Thymus (tissue), 11 donors: ENCODE measurements at regions not wholly inside any gene's neighbourhood (a gene's known extent, or its start where the extent isn't known, plus 50 kb on each side); places are given as distances from the start of the nearest gene placed in this dataset.
A peak's percentile ranks its signal among the peaks of the same experiment; 100 is the strongest.

ENCODE experiments used
- DNase-seq, 9 donors: peaks; one replicate each; pipeline ENCODE4 v3.0.0-alpha.2; 2013; ENCODE audit warnings: low spot score in 9 of 9, low read depth in 6 of 9, missing footprints in 1 of 9
- H3K27ac ChIP-seq, 2 donors: one replicate each; pipeline ENCODE4 v1.5.1; 2013; ENCODE audit warnings: control low read depth in 1 of 2, low read depth in 1 of 2, low read length in 1 of 2, mild to moderate bottlenecking in 1 of 2, moderate library complexity in 1 of 2
- H3K27me3 ChIP-seq, 2 donors: one replicate each; pipeline ENCODE4 v1.5.1; 2013; ENCODE audit warnings: low read length in 1 of 2; ENCODE audit not compliant: control insufficient read depth in 2 of 2, insufficient read depth in 1 of 2
- H3K36me3 ChIP-seq, 2 donors: one replicate each; pipeline ENCODE4 v1.5.1; 2013; ENCODE audit warnings: low read length in 1 of 2, mild to moderate bottlenecking in 1 of 2, moderate library complexity in 1 of 2; ENCODE audit not compliant: control insufficient read depth in 2 of 2, insufficient read depth in 2 of 2
- H3K4me1 ChIP-seq, 2 donors: one replicate each; pipeline ENCODE4 v1.5.1; 2013; ENCODE audit warnings: low read length in 2 of 2; ENCODE audit not compliant: control insufficient read depth in 2 of 2, insufficient read depth in 2 of 2
- H3K4me3 ChIP-seq, 2 donors: one replicate each; pipeline ENCODE4 v1.5.1; 2013; ENCODE audit warnings: low read length in 2 of 2, control low read depth in 1 of 2, mild to moderate bottlenecking in 1 of 2
- H3K9me3 ChIP-seq, 2 donors: one replicate each; pipeline ENCODE4 v1.5.1; 2013; ENCODE audit warnings: low read length in 1 of 2, mild to moderate bottlenecking in 1 of 2; ENCODE audit not compliant: control insufficient read depth in 2 of 2, insufficient read depth in 1 of 2
- WGBS: extraction: QIAGEN DNeasy Blood & Tissue Kit; methylation state at CpG from one replicate; pipeline ENCODE4 v1.1.7; 2013; 5-methylcytosine and 5-hydroxymethylcytosine counted together
- donor health status: healthy.

DNA sequence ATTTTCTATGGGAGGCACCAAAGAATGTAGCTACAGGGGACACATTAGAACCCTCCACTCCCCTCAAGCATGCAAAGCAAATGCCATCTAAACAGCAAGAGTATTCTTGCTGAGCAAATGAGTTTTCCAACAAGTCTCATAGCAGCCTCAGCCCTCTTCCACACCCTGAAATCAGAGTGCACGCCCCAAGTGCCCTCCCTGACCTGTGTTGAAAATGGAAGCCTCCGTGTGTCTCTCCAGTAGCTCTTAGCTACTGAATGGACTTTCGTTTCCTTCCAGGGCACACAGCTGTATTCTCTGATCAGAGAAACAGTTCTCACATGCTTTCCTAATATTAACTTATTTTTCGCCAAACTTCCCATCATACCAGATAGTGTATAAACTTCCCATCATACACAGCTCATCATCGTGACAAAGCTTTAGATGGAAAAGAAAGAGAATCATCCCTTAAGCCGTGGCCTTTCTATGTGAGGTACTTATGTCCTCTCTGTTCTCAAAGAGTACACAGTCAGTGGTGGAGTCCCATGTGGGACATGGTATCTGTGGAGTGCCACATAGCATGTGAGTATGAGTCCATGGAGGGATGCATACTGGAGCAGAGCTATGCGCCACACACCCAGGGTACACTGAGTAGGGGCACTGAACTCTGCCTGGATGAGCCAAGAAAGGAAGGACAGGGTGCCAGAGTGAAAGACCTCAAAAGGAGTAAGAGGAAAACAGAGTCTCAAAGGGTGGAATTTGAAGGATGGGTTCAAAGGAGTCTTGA, 434.5 kb downstream of the MCTP2 start:
- WGBS: 78% methylated on average over 7 of the region's 7 CpGs

DNA sequence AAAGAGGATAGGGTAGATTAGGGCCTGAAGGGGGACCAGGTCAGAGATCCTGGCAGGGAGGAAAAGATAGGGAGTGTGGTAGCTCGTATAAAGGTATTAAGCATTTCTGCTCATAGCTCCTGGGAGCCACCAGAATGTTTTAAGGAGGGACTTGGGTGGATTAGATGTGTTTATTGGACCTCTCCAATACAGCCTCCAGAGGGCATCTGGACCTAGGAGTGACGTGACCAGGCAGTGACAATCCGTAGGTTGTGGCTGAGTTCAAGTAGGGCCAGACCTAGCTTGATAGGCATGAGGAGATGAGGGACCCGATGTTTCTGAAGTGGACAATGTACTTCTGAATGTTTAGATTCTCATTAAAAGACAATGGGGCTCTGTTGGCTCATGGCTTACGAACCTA, 435.2 kb downstream of the MCTP2 start:
- Histone ChIP-seq H3K9me3 (no peaks in the 10 kb centered on the region), H3K36me3 (no peaks in the 10 kb centered on the region), H3K27ac (no peak overlapping the region), H3K27me3 (no peaks in the 10 kb centered on the region), H3K4me3 (no peak overlapping the region), H3K4me1 (no peaks in the 10 kb centered on the region)
- WGBS: 70% methylated on average over 5 of the region's 5 CpGs
- no peak for DNase-seq

More for the DNA sequence above, 434.5 kb downstream of the MCTP2 start:
- no peak overlapping the region for H3K4me3 ChIP-seq
- H3K9me3 ChIP-seq: no peaks in the 10 kb centered on the region
- no peaks in the 10 kb centered on the region for H3K4me1 ChIP-seq
- H3K27ac ChIP-seq: no peak overlapping the region
- H3K36me3 ChIP-seq: no peaks in the 10 kb centered on the region
- no peaks in the 10 kb centered on the region for H3K27me3 ChIP-seq
- no peak for DNase-seq

GRCh38 chr15:94667109-94667508, 435.7 kb downstream of the MCTP2 start:
- H3K27me3 ChIP-seq: no peaks in the 10 kb centered on the region
- H3K4me1 ChIP-seq: no peaks in the 10 kb centered on the region
- no peaks in the 10 kb centered on the region for H3K9me3 ChIP-seq
- no peak overlapping the region for H3K27ac ChIP-seq
- H3K36me3 ChIP-seq: no peaks in the 10 kb centered on the region
- 93% methylated on average over 5 of the region's 5 CpGs for WGBS
- DNase-seq: no peak
- H3K4me3 ChIP-seq: no peak overlapping the region

DNA sequence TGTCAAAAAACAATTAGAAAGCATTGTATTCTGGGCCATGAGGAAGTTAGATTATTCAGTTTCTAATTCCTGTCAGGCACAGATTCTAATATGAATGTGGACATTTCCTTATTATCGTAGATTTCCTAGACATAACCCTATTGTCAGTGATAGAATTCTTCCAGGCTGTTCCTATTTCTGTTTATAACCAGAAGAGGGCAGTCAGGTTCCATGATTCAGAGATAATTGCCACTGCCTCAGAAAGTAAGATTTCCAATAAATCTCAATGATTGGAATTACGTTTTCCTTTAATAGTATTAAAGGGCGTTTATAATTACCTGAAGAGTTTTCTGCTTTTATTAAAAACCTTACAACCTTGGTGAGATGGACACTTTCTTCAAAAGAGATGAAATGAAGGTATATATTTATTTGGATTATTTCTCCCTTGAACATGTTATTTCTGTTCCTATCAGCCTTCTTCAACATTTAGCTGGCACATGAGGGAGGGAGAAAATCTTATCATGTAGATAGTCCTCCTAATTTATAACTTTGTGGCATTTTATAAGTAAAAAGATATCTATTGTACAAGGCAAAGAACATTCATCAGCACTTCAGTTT, 439.2 kb downstream of the MCTP2 start:
- Histone ChIP-seq H3K27me3 (no peaks in the 10 kb centered on the region), H3K27ac (no peak overlapping the region), H3K4me3 (no peak overlapping the region), H3K4me1 (no peaks in the 10 kb centered on the region), H3K36me3 (no peaks in the 10 kb centered on the region), H3K9me3 (no peaks in the 10 kb centered on the region)
- peak in 2 of 9 donors; percentile 9 to 34 for DNase-seq
- WGBS: under 1% methylated on average over 3 of the region's 3 CpGs

- H3K4me1 ChIP-seq: no peaks in the 10 kb centered on the region
- H3K9me3 ChIP-seq: no peaks in the 10 kb centered on the region
- H3K27me3 ChIP-seq: no peaks in the 10 kb centered on the region
- WGBS: 84% methylated on average over 8 of the region's 8 CpGs
- no peak overlapping the region for H3K4me3 ChIP-seq
- no peak overlapping the region for H3K27ac ChIP-seq
- H3K36me3 ChIP-seq: no peaks in the 10 kb centered on the region
- no peak for DNase-seq
These were observed 440.6 kb downstream of the MCTP2 start for GRCh38 chr15:94671858-94672532.

DNA sequence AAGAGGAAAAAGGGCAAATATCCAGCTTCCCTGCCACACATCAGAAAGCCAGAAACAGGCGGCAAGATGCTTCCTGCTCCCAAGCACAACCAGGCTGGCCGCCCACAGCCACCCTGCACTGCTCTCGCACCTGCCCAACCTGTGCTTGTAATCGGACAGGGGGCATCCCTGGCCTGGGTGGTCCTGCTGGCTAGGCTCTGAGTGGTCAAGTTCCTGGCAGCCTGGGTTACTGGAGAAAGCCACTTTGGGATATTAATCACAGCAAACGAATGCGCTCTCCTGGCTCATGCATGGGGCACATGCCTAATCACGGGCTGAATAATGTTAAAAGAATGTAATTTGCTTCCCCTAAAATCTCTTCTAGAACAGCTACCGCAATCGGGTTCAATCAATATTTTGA, 442.4 kb downstream of the MCTP2 start:
- Histone ChIP-seq H3K27ac (no peak overlapping the region), H3K27me3 (no peaks in the 10 kb centered on the region), H3K4me3 (no peak overlapping the region), H3K4me1 (no peaks in the 10 kb centered on the region), H3K9me3 (no peaks in the 10 kb centered on the region), H3K36me3 (no peaks in the 10 kb centered on the region)
- DNase-seq: no peak
- 78% methylated on average over 9 of the region's 9 CpGs for WGBS

GRCh38 chr15:94674296-94674695, 442.9 kb downstream of the MCTP2 start:
- no peaks in the 10 kb centered on the region for H3K4me1 ChIP-seq
- H3K36me3 ChIP-seq: no peaks in the 10 kb centered on the region
- H3K27ac ChIP-seq: no peak overlapping the region
- WGBS: 78% methylated on average over 10 of the region's 10 CpGs
- no peak overlapping the region for H3K4me3 ChIP-seq
- H3K9me3 ChIP-seq: no peaks in the 10 kb centered on the region
- DNase-seq: no peak
- no peaks in the 10 kb centered on the region for H3K27me3 ChIP-seq

DNA sequence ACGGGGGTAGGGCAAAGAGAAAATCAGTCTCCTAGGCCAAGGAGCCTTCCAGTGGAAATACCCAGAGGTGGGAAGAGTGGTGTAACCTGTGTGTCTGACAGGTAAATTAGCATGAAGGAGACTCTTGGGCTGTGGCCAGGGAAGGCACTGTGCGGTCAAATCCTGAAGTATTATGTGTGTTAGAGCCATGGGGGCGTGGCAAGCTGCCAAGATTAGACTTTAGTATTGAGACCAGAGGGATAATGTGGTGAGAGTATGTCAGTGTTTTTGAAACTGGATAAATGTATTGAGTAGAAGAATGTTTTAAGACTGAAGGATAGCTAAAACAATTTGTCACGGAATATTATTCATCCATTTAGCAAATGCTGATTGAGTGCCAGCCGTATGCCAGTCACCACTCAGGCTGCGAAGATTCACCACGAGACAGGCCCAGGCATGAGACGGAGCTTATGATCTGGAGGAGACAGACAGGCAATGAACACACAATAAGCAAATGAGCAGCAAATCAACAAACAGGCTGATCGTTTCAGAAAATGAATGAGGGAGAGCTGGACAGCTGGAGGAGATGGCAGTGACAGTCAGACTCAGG, 445.9 kb downstream of the MCTP2 start:
- no peaks in the 10 kb centered on the region for H3K4me1 ChIP-seq
- no peaks in the 10 kb centered on the region for H3K36me3 ChIP-seq
- no peaks in the 10 kb centered on the region for H3K27me3 ChIP-seq
- WGBS: 90% methylated on average over 9 of the region's 9 CpGs
- H3K27ac ChIP-seq: no peak overlapping the region
- peak in 3 of 9 donors; percentile 9 to 34 (median 16) for DNase-seq
- no peak overlapping the region for H3K4me3 ChIP-seq
- H3K9me3 ChIP-seq: no peaks in the 10 kb centered on the region

- no peaks in the 10 kb centered on the region for H3K9me3 ChIP-seq
These were observed 450.8 kb downstream of the MCTP2 start for GRCh38 chr15:94682171-94682570.

More at GRCh38 chr15:94682171-94682570, 450.8 kb downstream of the MCTP2 start:
- Histone ChIP-seq H3K27me3 (no peaks in the 10 kb centered on the region), H3K36me3 (no peaks in the 10 kb centered on the region), H3K4me3 (no peak overlapping the region), H3K4me1 (no peaks in the 10 kb centered on the region), H3K27ac (no peak overlapping the region)
- no peak for DNase-seq
- 86% methylated on average over 3 of the region's 3 CpGs for WGBS
